ENCODE measurements at regions not wholly inside any gene's neighbourhood (a gene's known extent, or its start where the extent isn't known, plus 50 kb on each side); places are given as distances from the start of the nearest gene placed in this dataset.

- TF ChIP-seq ZNF70 (CRISPR knock-in tag; IDR thresholded peaks at IDR 0.05) (no peak), GLIS3 (CRISPR knock-in tag; IDR thresholded peaks at IDR 0.05) (no peak), ESRRG (CRISPR knock-in tag; IDR thresholded peaks at IDR 0.05) (no peak), ARNTL (CRISPR knock-in tag; IDR thresholded peaks at IDR 0.05; ENCODE audit: borderline replicate concordance, low read depth) (no peak), CSDC2 (CRISPR knock-in tag; IDR thresholded peaks at IDR 0.05) (no peak), ZFP30 (CRISPR knock-in tag; IDR thresholded peaks at IDR 0.05) (no peak), PPARA (CRISPR knock-in tag; IDR thresholded peaks at IDR 0.05; ENCODE audit: borderline replicate concordance) (no peak)
- ATAC-seq: no peak
Observed at GRCh38 chr9:118038713-118039112, 334.5 kb downstream of the TLR4 start.

- TF ChIP-seq ESRRG (CRISPR knock-in tag; IDR thresholded peaks at IDR 0.05): no peak
- no peak for TF ChIP-seq BACH2 (CRISPR knock-in tag; IDR thresholded peaks at IDR 0.05; ENCODE audit: borderline replicate concordance)
- no peak for TF ChIP-seq ZFP30 (CRISPR knock-in tag; IDR thresholded peaks at IDR 0.05)
- TF ChIP-seq ZNF8 (CRISPR knock-in tag; IDR thresholded peaks at IDR 0.05): no peak
- no peak for TF ChIP-seq CSRNP3 (CRISPR knock-in tag; IDR thresholded peaks at IDR 0.05)
- no peak for TF ChIP-seq ZC3H10 (CRISPR knock-in tag; IDR thresholded peaks at IDR 0.05)
- TF ChIP-seq SNAI2 (CRISPR knock-in tag; IDR thresholded peaks at IDR 0.05): no peak
- no peak for TF ChIP-seq TCF4 (CRISPR knock-in tag; IDR thresholded peaks at IDR 0.05; ENCODE audit: borderline replicate concordance)
- no peak for TF ChIP-seq CSDC2 (CRISPR knock-in tag; IDR thresholded peaks at IDR 0.05)
- no peak for TF ChIP-seq TSHZ2 (CRISPR knock-in tag; IDR thresholded peaks at IDR 0.05)
- no peak for TF ChIP-seq PATZ1 (CRISPR knock-in tag; IDR thresholded peaks at IDR 0.05; ENCODE audit: borderline replicate concordance)
- no peak for TF ChIP-seq GLIS3 (CRISPR knock-in tag; IDR thresholded peaks at IDR 0.05)
- no peak for TF ChIP-seq CREB5 (CRISPR knock-in tag; IDR thresholded peaks at IDR 0.05; ENCODE audit: low read depth)
- TF ChIP-seq ZNF565 (CRISPR knock-in tag; conservative IDR thresholded peaks at IDR 0.05; ENCODE audit: low read depth): no peak
- TF ChIP-seq ZFP3 (CRISPR knock-in tag; IDR thresholded peaks at IDR 0.05): no peak
- TF ChIP-seq ARNTL (CRISPR knock-in tag; IDR thresholded peaks at IDR 0.05; ENCODE audit: borderline replicate concordance, low read depth): no peak
- no peak for TF ChIP-seq OSR1 (CRISPR knock-in tag; IDR thresholded peaks at IDR 0.05)
- no peak for ATAC-seq
Observed at GRCh38 chr9:118058227-118058626, 354.0 kb downstream of the TLR4 start.

GRCh38 chr9:118059484-118060278 is 355.5 kb downstream of the TLR4 start:
- no peak for ATAC-seq
- no peak for TF ChIP-seq ZNF8 (CRISPR knock-in tag; IDR thresholded peaks at IDR 0.05)
- no peak for TF ChIP-seq ZNF70 (CRISPR knock-in tag; IDR thresholded peaks at IDR 0.05)
- TF ChIP-seq BACH2 (CRISPR knock-in tag; IDR thresholded peaks at IDR 0.05; ENCODE audit: borderline replicate concordance): no peak
- TF ChIP-seq GLIS3 (CRISPR knock-in tag; IDR thresholded peaks at IDR 0.05): no peak
- TF ChIP-seq TCF4 (CRISPR knock-in tag; IDR thresholded peaks at IDR 0.05; ENCODE audit: borderline replicate concordance): no peak
- TF ChIP-seq RARB (CRISPR knock-in tag; IDR thresholded peaks at IDR 0.05): no peak
- TF ChIP-seq SNAI2 (CRISPR knock-in tag; IDR thresholded peaks at IDR 0.05): peak; percentile 73; the same call in 1 of the 2 replicates

- no peak for ATAC-seq
- TF ChIP-seq ISL1 (CRISPR knock-in tag; IDR thresholded peaks at IDR 0.05): no peak
- TF ChIP-seq GLIS3 (CRISPR knock-in tag; IDR thresholded peaks at IDR 0.05): no peak
- no peak for TF ChIP-seq ZFP3 (CRISPR knock-in tag; IDR thresholded peaks at IDR 0.05)
- no peak for TF ChIP-seq SNAI2 (CRISPR knock-in tag; IDR thresholded peaks at IDR 0.05)
- TF ChIP-seq CREB5 (CRISPR knock-in tag; IDR thresholded peaks at IDR 0.05; ENCODE audit: low read depth): no peak
- no peak for TF ChIP-seq POU6F1 (CRISPR knock-in tag; IDR thresholded peaks at IDR 0.05; ENCODE audit: borderline replicate concordance, low read depth)
- TF ChIP-seq PPARA (CRISPR knock-in tag; IDR thresholded peaks at IDR 0.05; ENCODE audit: borderline replicate concordance): no peak
- no peak for TF ChIP-seq TOX (CRISPR knock-in tag; IDR thresholded peaks at IDR 0.05; ENCODE audit: borderline replicate concordance)
- no peak for TF ChIP-seq BACH2 (CRISPR knock-in tag; IDR thresholded peaks at IDR 0.05; ENCODE audit: borderline replicate concordance)
Observed at GRCh38 chr9:118083161-118083560, 379.0 kb downstream of the TLR4 start.
